GM21619 (cell line): ENCODE measurements at regions not wholly inside any gene's neighbourhood (a gene's known extent, or its start where the extent isn't known, plus 50 kb on each side); places are given as distances from the start of the nearest gene placed in this dataset.

ENCODE experiments used
- ATAC-seq: cut with Tn5 transposase; IDR thresholded peaks from one replicate; pipeline ENCODE4 v1.9.1; 2021; ENCODE audit not compliant: unreplicated experiment

GRCh38 chr13:74891610-74892009, 590.4 kb downstream of the TBC1D4 start:
- no peak for ATAC-seq

DNA sequence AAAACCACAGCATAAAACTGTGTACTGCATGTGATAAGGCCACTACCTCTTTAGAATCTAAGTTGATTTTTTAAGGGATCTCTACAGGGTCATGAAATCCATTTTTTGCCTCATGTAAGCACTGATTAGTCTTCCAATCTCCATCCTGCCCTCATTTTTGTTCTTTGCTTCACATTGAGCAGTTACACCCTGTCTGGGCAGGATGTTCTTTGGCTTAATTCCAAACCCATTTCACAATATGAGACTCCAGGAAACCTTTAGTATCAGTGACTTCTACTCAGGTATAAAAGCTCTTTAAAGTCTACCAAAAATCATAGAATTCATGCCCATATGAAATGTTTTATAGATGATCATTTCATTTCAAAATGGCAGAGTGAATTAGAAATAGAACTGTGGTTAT, 592.6 kb downstream of the TBC1D4 start:
- no peak for ATAC-seq

DNA sequence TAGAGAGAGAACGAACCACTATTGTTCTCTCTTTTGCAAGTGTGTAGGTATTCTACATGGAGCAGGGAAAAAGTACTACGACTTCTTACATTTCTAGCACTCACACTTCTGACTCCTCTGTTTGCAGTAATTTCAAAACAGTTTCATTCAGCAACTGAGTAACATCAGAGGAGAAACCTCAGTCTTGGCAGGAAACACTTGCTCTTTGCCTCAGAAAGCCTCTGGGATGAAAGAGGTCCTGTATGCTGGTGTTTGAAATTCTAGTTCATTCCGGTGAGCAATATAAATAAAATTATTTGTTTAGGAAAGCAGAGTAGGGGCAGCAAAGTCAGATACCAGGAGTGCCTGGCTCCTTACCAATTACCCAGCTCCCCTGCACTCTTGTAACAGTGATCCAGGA, 595.5 kb downstream of the TBC1D4 start:
- no peak for ATAC-seq

DNA sequence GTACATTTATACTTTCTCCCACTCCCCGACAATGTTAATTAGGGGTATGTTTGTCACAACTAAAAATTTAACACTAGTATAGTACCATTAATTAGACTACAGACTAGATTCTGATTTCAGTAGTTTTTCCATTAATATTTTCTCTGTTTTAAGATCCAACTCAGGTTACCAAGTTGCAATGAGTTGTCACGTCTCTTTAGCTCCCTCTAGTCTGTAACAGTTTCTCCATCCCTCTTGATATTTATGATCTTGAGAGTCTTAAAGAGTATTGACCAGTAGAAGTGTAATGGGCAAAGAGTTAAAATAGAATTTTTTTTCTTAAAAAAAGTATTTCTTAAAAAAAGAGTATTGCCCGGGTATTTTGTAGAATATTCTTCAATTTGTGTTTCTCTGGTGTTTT, 598.1 kb downstream of the TBC1D4 start:
- no peak for ATAC-seq

GRCh38 chr13:74871369-74872070, 610.4 kb downstream of the TBC1D4 start:
- ATAC-seq = no peak

DNA sequence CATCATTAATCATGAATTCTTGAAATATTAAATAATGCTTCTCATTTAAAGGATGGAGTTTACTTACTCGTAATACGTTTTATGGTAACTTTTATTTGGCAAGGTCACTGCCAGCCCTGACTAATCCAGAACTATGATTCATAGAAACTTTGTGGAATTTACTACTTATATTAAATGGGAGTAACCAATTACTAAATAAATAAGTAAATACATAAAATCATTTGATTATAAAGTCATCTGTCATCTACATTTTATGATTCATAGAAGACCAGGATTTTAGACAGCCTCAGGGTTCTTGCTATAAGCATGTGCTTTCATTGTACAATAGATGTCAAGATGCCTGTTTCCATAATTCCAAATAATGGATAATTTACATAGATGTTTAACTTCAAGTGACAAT, 611.1 kb downstream of the TBC1D4 start:
- ATAC-seq = no peak

DNA sequence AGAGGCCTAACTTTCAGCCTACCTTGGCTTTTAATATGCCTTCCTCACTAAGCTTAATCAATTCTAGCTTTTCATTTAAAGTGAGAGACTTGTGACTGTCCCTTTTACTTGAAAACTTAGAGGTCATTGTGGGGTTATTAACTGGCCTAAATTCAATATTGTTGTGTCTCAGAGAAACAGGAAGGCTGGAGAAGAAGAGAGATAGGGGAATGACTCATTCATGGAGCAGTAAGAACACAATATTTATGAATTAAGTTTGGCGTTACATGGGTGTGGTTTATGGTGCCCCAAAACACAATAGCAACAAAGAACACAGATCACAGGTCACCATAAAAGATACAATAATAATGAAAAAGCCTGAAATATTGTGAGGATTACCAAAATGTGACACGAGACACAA, 612.1 kb downstream of the TBC1D4 start:
- no peak for ATAC-seq

DNA sequence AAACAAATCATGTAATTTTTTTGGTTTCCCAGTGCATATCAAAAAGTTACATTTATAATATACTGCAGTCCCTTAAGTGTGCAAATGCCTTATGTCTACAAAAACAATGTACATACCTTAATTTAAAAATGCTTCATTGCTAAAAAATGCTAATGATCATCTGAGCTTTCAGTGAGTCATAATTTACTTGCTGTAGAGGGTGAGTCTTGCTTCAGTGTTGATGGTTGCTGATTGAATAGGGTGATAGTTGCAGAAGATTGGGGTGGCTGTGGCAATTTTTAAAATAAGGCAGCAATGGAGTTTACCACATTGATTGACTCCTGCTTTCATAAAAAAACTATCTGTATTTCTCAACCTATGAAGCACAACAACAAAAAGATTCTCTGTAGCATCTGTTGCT, 613.9 kb downstream of the TBC1D4 start:
- ATAC-seq = no peak

GRCh38 chr13:74867460-74867859, 614.5 kb downstream of the TBC1D4 start:
- ATAC-seq = no peak

GRCh38 chr13:74866101-74866500, 615.9 kb downstream of the TBC1D4 start:
- no peak for ATAC-seq

DNA sequence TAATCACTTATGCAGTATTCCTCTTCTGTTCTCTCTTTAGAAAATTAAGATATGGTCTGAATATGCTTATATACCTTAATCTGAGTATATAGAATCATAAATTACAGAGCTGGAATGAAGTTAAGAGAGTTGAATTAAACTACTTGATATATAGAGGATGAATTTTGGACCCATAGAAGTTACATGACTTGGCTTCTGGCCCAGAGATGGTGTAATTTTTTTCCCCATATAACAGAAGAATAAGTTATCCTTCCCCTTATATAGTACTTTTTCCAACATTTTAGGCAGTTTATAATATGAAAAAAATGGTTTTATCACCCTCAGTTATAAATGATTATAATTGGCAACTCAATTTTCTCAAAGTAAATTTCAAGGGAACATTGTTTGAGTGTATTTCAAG, 616.3 kb downstream of the TBC1D4 start:
- no peak for ATAC-seq

DNA sequence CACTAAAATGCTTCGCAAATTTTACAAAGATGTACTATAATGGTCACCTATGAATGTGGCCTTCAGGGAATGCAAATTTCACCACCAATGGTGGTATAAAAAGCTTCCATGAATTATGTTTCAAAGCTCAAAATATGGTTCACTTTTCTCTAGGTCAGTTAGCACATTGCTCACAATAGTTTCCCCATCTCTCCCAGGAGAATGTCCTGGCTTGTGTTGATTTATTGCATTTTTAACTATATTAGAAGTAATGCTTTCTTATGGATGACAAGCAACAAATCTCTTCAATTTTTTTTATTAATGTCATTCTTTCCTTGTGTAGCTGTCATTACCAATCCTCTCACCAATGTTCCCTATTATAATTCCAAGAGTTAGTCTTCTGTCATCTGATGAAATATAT, 621.2 kb downstream of the TBC1D4 start:
- ATAC-seq = no peak

- no peak for ATAC-seq
Measured at GRCh38 chr13:74850893-74851292, 631.1 kb downstream of the TBC1D4 start.

- no peak for ATAC-seq
Measured at GRCh38 chr13:74847966-74848365, 634.0 kb downstream of the TBC1D4 start.

DNA sequence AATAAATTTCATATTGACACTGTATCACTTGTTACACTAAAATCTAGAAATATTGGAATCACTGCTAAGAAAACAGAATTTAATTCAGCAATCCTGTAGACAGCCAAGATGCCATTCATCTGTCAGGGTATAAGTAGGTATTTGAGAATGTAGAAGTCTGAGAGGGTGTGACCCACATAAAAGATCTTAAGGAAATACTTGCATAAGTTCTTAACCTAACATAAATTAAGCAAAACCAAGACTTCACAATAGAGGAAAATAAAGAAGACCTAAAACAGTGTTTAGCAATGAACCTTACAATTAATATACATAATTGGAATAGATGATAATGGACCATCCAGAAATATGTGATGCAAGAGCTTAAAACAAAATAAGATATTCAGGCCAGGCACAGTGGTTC, 636.2 kb downstream of the TBC1D4 start:
- ATAC-seq = no peak

DNA sequence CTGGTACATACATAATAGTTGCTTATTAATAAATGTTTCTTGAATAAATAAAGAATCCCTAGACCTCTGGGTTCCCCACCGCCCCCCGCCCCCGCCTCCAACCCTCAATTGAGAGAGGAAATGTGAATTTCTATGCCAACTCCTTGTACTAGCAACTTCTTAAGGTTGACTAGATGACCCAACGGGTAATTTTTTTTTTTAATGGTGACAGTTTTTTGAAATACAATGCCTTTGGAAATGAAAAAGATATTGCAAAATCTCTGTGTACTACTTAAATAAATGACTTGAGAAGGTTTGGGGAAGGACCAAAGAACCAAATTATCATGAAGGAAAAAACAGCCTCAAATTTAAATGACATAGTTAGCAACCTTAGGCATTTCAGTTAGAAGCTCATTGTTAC, 640.3 kb downstream of the TBC1D4 start:
- no peak for ATAC-seq

DNA sequence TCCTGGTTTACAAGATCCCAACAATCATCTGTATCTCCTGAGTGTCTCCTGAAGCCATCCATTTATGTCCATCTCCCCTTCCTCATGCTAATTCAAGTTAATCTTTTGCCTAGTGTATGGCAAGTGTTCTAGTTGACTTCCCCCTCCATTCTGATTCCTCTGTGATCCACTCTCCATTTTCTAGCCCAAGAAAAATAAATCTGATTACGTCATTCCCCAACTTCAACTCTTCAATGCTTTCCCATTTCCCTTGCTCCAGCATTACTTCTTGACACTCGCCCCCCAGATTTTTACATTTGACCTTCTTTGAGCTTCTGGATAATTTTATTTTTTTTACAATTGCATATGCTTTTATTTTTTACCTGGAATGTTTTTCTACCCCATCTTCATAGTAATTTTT, 640.8 kb downstream of the TBC1D4 start:
- ATAC-seq = no peak

GRCh38 chr13:74839656-74840055, 642.3 kb downstream of the TBC1D4 start:
- ATAC-seq = no peak

GRCh38 chr13:74838096-74838495, 643.9 kb downstream of the TBC1D4 start:
- ATAC-seq = no peak

DNA sequence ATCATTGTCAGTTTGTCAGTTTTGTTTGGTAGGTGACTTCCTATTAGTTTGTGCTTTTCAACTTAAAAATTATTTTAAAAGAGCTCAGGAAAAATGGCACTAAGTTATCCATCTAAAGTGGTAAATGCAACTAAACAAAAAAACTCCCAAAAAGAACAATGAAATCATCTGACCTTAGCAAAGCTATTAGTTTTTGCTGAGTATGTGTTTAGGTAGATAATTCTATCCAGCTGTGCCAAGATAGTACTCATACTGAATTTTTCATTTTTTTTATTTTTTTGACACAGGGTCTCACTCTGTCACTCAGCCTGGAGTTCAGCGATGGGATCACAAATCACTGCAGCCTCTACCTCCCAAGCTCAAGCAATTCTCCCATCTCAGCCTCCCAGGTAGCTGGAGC, 645.3 kb downstream of the TBC1D4 start:
- ATAC-seq = no peak

DNA sequence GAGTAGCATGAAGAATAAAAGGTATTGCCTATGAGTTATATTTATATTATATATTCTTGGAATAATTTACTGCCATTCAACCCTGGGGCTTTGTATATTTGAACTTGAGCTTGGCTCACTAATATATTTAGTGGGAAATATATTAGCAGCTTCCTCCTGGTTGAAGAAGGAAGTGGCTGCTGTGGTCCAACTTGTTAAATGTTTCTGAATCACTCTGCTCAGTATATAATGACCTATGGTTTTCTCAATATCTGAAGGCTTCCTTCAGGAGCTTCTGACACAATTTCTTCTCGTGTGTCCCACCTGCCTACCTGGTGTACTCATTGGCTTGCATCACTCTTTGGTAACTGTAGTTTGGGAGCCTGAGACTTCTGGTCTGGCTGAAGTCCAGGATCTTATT, 646.4 kb downstream of the TBC1D4 start:
- ATAC-seq = no peak

GRCh38 chr13:74825938-74826246, 656.1 kb downstream of the TBC1D4 start:
- ATAC-seq = no peak

DNA sequence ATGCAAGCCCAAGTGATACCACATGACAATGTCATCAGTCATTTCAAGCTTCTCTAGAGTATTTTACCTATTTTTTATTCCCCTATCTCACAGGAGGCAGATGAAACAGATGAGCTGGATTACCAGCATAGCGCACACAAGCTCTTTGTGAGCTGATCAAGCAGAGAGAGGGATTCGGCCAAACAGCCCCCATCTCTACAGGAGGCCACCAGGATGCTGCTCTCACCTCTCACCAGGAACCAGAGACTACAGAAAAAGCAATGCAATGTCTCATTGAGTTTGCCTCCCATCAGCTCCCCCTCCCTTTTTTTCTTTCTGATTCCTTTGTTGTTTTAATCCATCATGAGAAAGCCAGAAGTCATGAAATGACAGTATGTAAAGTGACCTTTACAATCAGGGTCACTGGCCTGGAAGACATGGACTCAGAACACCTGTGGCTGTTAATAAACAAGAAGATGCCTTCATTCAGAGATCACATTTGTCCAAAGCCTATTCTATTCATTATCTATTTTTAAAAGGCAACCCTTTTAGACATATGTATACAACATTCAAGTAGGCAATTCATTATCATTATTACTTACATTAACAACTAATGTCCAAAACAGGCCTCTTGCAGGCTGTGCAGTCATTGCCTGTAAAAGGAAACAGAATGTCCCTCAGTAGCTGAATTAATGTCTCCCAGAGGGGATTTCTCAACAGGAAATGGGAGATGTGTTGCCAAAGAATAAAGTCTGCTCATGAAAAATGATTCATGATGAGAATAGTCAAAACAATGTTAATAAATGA, 656.6 kb downstream of the TBC1D4 start:
- no peak for ATAC-seq
